ENCODE measurements at regions not wholly inside any gene's neighbourhood (a gene's known extent, or its start where the extent isn't known, plus 50 kb on each side); places are given as distances from the start of the nearest gene placed in this dataset.

DNA sequence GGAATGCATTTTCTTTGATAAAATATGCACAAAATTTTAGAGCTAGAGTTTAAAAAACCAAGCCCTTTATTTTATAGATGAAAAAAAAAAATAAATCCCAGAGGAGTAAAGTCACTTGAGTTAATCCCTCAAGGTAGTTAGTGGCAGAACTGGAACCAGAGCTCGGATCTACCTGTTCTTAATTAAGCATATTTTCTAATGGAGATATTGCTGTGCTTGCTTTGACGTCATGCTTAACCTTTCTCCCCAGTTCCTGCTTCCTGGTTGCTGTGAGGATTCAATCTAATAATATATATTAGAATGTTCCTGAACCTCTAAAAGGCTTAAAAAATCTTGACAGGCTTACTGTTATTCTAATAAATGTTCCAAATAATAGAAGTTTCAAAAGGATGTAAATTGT lies 300.6 kb upstream of the KLF12 start:
- DNase-seq (ENCODE audit: low read depth in 1 of 2, low spot score in 2 of 2) (no peak), FAIRE-seq (no peak)
- H3K56ac ChIP-seq (replicated peaks; ENCODE audit: insufficient read length, low read depth, low read length), result no peak overlapping the region
- WGBS, 2 experiments (ENCODE audit: extremely low coverage in 1 of 2, insufficient coverage in 1 of 2, insufficient read length in 1 of 2, insufficient replicate concordance in 2 of 2, low coverage in 1 of 2, low lambda C conversion rate in 2 of 2, missing lambda C conversion rate in 1 of 2), result 94% methylated on average over 2 of the region's 2 CpGs; no CpG with 5 or more reads in 1 of the 2 experiments
- ChIA-PET CTCF (ENCODE audit: partially characterized antibody) (no interaction called here), POLR2A (ENCODE audit: partially characterized antibody) (no interaction called here)
- H2BK15ac ChIP-seq (ENCODE audit: low read length), result no peak overlapping the region
- H4K8ac ChIP-seq (ENCODE audit: extremely low read depth, insufficient read depth, low read length), result no peak overlapping the region
- H3K23ac ChIP-seq (ENCODE audit: insufficient read length), result no peak overlapping the region
- H2BK20ac ChIP-seq (ENCODE audit: low read length), result no peak overlapping the region
- no peak overlapping the region for H3K18ac ChIP-seq (ENCODE audit: extremely low read depth, low read length)
- H3K27me3 ChIP-seq (replicated peaks in 1 of 4; ENCODE audit: control insufficient read depth in 3 of 4, extremely low read depth in 1 of 4, insufficient read depth in 3 of 4, low read length in 3 of 4), result no peaks in the 10 kb centered on the region
- no peak overlapping the region for H2BK5ac ChIP-seq (ENCODE audit: low read depth, low read length)
- no peaks in the 10 kb centered on the region for H4K20me1 ChIP-seq (replicated peaks in 1 of 2; ENCODE audit: control insufficient read depth in 1 of 2, insufficient read depth in 2 of 2, low read length in 2 of 2)
- no peak overlapping the region for H2BK120ac ChIP-seq (replicated peaks; ENCODE audit: low read depth, low read length)
- H3K4me1 ChIP-seq (replicated peaks in 1 of 4; ENCODE audit: control insufficient read depth in 3 of 4, insufficient read depth in 4 of 4, low read length in 3 of 4), result no peaks in the 10 kb centered on the region
- no peaks in the 10 kb centered on the region for H3K79me1 ChIP-seq (ENCODE audit: low read depth, low read length)
- H4K91ac ChIP-seq (replicated peaks; ENCODE audit: insufficient read length, low read length), result no peak overlapping the region
- H3K36me3 ChIP-seq (ENCODE audit: control insufficient read depth in 2 of 4, insufficient read depth in 4 of 4, low read length in 3 of 4), result no peaks in the 10 kb centered on the region
- H4K5ac ChIP-seq (ENCODE audit: insufficient read length, low read depth, low read length), result no peak overlapping the region
- no peak overlapping the region for H3K9ac ChIP-seq (replicated peaks in 1 of 4; ENCODE audit: extremely low read depth in 1 of 4, low read depth in 3 of 4, low read length in 3 of 4)
- no peak overlapping the region for H2AK5ac ChIP-seq (ENCODE audit: low read depth, low read length)
- no peak overlapping the region for H3K14ac ChIP-seq (ENCODE audit: insufficient read length)
- H3K4me2 ChIP-seq (ENCODE audit: insufficient read depth in 1 of 2, low read depth in 2 of 2, low read length in 2 of 2), result no peak overlapping the region
- no peaks in the 10 kb centered on the region for H3K9me3 ChIP-seq (ENCODE audit: insufficient read depth in 2 of 2, low read depth in 1 of 2, low read length in 1 of 2)
- H3K79me2 ChIP-seq (ENCODE audit: control insufficient read depth in 1 of 2, insufficient read depth in 2 of 2, low read length in 2 of 2), result no peaks in the 10 kb centered on the region
- no peaks in the 10 kb centered on the region for H3K23me2 ChIP-seq (ENCODE audit: low read depth, low read length)
- no peak overlapping the region for H2AFZ ChIP-seq (ENCODE audit: low read length)
- TF ChIP-seq GABPA (IDR thresholded peaks at IDR 0.05; ENCODE audit: borderline replicate concordance, insufficient read depth, low read length) (no peak), NRF1 (IDR thresholded peaks at IDR 0.05; ENCODE audit: low read depth, low read length) (no peak), RBBP5 (IDR thresholded peaks at IDR 0.05; ENCODE audit: borderline replicate concordance, low read depth, low read length) (no peak), POLR2A (IDR thresholded peaks at IDR 0.05; ENCODE audit: control extremely low read depth in 1 of 2, low read depth in 2 of 2, low read length in 2 of 2) (no peak), SAP30 (IDR thresholded peaks at IDR 0.05; ENCODE audit: insufficient read depth, insufficient replicate concordance, low read length) (no peak), RNF2 (IDR thresholded peaks at IDR 0.05; ENCODE audit: borderline replicate concordance, low read depth, low read length, missing control alignments, poor library complexity, severe bottlenecking) (no peak), EZH2 (IDR thresholded peaks at IDR 0.05; ENCODE audit: low read depth, low read length, severe bottlenecking) (no peak), CREB1 (IDR thresholded peaks at IDR 0.05) (no peak)
- TF ChIP-seq, protein P1, sequence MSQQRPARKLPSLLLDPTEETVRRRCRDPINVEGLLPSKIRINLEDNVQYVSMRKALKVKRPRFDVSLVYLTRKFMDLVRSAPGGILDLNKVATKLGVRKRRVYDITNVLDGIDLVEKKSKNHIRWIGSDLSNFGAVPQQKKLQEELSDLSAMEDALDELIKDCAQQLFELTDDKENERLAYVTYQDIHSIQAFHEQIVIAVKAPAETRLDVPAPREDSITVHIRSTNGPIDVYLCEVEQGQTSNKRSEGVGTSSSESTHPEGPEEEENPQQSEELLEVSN (IDR thresholded peaks at IDR 0.05), result no peak
- H3K4ac ChIP-seq (replicated peaks; ENCODE audit: insufficient read length, low read depth, low read length), result no peak overlapping the region
- H2BK12ac ChIP-seq (ENCODE audit: low read depth, low read length), result no peak overlapping the region
- H3K27ac ChIP-seq (ENCODE audit: low read depth, low read length), result no peak overlapping the region
- H3K4me3 ChIP-seq (ENCODE audit: extremely low read depth in 1 of 4, insufficient read depth in 2 of 4, low read depth in 3 of 4, low read length in 4 of 4), result no peak overlapping the region
